Muscle of back (tissue), 3 donors: ENCODE measurements at regions not wholly inside any gene's neighbourhood (a gene's known extent, or its start where the extent isn't known, plus 50 kb on each side); places are given as distances from the start of the nearest gene placed in this dataset.
"Not testable (repeated sequence)": the region's sequence is repeated elsewhere in the genome, so short reads cannot be mapped to it uniquely, and the experiment has no call there.

Source experiments
- DNase-seq, 3 donors: peaks; one replicate each; pipeline versions ENCODE4 v3.0.0 to v3.0.0-alpha.2; 2013

- DNase-seq = no peak
Measured at GRCh38 chr4:158313566-158313965, 103.3 kb downstream of the TMEM144 start.

GRCh38 chr4:158314756-158315487 lies 104.6 kb downstream of the TMEM144 start:
- DNase-seq = peak; percentile 44 to 91 (median 71)

- peak in 2 of 3 donors; percentile 21 to 41 for DNase-seq
Measured at GRCh38 chr4:158315706-158316105, 105.4 kb downstream of the TMEM144 start.

- DNase-seq = peak in 1 of 3 donors; percentile 19
Measured at GRCh38 chr4:158316264-158316663, 106.0 kb downstream of the TMEM144 start.

- no peak for DNase-seq
Measured at GRCh38 chr4:158319880-158320279, 109.6 kb downstream of the TMEM144 start.

- DNase-seq = no peak
Measured at GRCh38 chr4:158322109-158322508, 111.8 kb downstream of the TMEM144 start.

- DNase-seq = no peak
Measured at GRCh38 chr4:158327525-158327924, 117.2 kb downstream of the TMEM144 start.

GRCh38 chr4:158331863-158332262 lies 121.6 kb downstream of the TMEM144 start:
- DNase-seq = no peak

GRCh38 chr4:158333820-158334219 lies 123.5 kb downstream of the TMEM144 start:
- DNase-seq = no peak

GRCh38 chr4:158341896-158342295 lies 131.6 kb downstream of the TMEM144 start:
- DNase-seq = peak in 1 of 3 donors; percentile 7

- DNase-seq = no peak
Measured at GRCh38 chr4:158346576-158346975, 136.3 kb downstream of the TMEM144 start.

- no peak for DNase-seq
Measured at GRCh38 chr4:158347556-158347955, 137.3 kb downstream of the TMEM144 start.

GRCh38 chr4:158350161-158350560 lies 139.9 kb downstream of the TMEM144 start:
- DNase-seq = no peak

GRCh38 chr4:158353541-158354304 lies 143.4 kb downstream of the TMEM144 start:
- DNase-seq = no peak

GRCh38 chr4:158356301-158356700 lies 146.0 kb downstream of the TMEM144 start:
- no peak for DNase-seq

GRCh38 chr4:158367932-158368441 lies 153.7 kb upstream of the RXFP1 start:
- not testable (repeated sequence) for DNase-seq

GRCh38 chr4:158371158-158371557 lies 150.5 kb upstream of the RXFP1 start:
- peak in 1 of 3 donors; percentile 11 for DNase-seq

- no peak for DNase-seq
Measured at GRCh38 chr4:158374318-158374717, 147.4 kb upstream of the RXFP1 start.

GRCh38 chr4:158376106-158376840 lies 145.4 kb upstream of the RXFP1 start:
- DNase-seq = peak; percentile 33 to 77 (median 54)

- no peak for DNase-seq
Measured at GRCh38 chr4:158384414-158384813, 137.3 kb upstream of the RXFP1 start.

GRCh38 chr4:158395343-158395742 lies 126.3 kb upstream of the RXFP1 start:
- DNase-seq = no peak

- peak; percentile 21 to 77 (median 48) for DNase-seq
Measured at GRCh38 chr4:158395889-158396288, 125.8 kb upstream of the RXFP1 start.
